Hematopoietic multipotent progenitor cell treated with erythropoietin and hydrocortisone succinate and interleukin-3 and kit ligand, for 4 days (in vitro differentiated cells): ENCODE measurements at regions not wholly inside any gene's neighbourhood (a gene's known extent, or its start where the extent isn't known, plus 50 kb on each side); places are given as distances from the start of the nearest gene placed in this dataset.
"Not testable (repeated sequence)": the region's sequence is repeated elsewhere in the genome, so short reads cannot be mapped to it uniquely, and the experiment has no call there.

Experiments used
- DNase-seq: peaks from one replicate; pipeline ENCODE4 v3.0.0-alpha.2; 2015

- DNase-seq: no peak
Measured at GRCh38 chr1:187641015-187641414, 812.3 kb downstream of the PLA2G4A start.

- DNase-seq: no peak
Measured at GRCh38 chr1:187641463-187641862, 812.7 kb downstream of the PLA2G4A start.

GRCh38 chr1:187641907-187642306 lies 813.2 kb downstream of the PLA2G4A start:
- no peak for DNase-seq

GRCh38 chr1:187645651-187646050 lies 816.9 kb downstream of the PLA2G4A start:
- DNase-seq: no peak

- DNase-seq: no peak
Measured at GRCh38 chr1:187646536-187647107, 817.9 kb downstream of the PLA2G4A start.

DNA sequence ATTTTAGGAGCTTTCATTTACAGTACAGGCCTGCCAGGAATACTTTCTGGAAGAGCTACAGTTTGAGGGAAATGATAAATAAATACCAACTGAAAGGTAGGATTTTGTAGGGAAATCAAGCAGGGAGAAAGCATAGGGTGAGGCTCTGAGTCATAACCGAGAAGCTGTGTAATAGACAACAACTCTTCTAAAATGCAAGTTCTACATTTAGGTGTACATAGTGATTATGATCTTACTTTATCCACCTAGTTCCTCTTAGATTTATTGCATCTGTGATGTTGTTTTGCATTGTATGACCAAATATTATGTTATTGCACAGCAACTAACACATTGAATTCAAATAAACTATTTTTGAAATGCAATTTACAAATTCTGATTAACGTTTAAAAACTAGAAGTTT lies 819.3 kb downstream of the PLA2G4A start:
- no peak for DNase-seq

DNA sequence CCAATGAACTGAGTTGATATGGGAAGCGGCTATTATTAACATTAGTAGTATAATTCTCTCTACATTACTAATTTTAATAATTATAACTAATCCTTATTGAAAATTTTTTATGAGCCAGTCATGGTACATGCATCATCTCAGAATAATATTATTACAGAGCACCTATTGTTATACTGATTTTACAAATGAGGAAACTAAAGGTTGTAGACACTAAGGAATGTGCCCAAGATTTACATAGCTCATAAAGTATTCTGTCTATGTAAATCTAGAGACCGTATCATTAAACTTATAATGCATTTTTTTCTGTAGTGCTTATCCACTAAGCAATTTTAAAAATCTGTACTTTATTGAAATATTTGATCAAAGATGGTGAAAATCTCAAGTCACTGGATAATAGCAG lies 825.9 kb downstream of the PLA2G4A start:
- DNase-seq: no peak

- no peak for DNase-seq
Measured at GRCh38 chr1:187655104-187655503, 826.4 kb downstream of the PLA2G4A start.

GRCh38 chr1:187665483-187665882 lies 836.7 kb downstream of the PLA2G4A start:
- no peak for DNase-seq

DNA sequence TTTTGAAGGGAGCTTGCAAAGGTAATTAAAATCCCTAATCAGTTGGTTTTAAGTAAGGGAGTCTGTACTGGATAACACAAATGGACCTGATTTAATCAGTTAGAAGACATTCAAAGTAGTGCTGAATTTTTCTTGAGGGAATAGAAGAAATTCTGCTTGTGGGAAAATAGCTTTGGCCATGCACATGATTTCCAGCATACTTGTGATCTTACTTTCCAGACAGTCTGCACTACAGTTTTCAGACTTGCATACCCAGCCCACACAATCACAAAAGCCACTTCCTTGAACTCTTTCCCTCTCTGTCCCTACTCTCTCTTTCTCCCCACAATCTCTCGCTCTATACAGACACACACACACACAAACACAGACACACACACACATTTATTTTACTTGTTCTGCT lies 852.1 kb downstream of the PLA2G4A start:
- DNase-seq: no peak

- DNase-seq: no peak
Measured at GRCh38 chr1:187682112-187682511, 853.4 kb downstream of the PLA2G4A start.

- no peak for DNase-seq
Measured at GRCh38 chr1:187685333-187685732, 856.6 kb downstream of the PLA2G4A start.

GRCh38 chr1:187689129-187689528 lies 860.4 kb downstream of the PLA2G4A start:
- DNase-seq: no peak

GRCh38 chr1:187691439-187691838 lies 862.7 kb downstream of the PLA2G4A start:
- no peak for DNase-seq

DNA sequence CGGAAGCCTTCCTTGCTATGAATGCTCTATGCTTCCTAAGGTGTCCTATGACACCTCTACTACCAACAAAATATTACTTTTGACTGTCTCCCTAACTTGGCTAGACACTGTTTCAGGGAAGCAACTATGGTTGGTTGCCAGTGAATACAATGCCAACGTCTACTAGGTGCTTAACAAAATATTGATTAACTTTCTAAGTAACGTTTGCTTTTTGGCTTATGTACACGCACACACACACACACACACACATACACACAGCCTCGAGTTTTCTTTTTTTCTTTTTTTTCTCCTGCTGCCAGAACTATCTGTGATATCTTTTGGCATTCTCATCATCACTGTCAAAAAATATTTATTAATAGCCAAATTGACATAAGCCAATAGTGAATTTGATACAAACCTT lies 864.0 kb downstream of the PLA2G4A start:
- no peak for DNase-seq

DNA sequence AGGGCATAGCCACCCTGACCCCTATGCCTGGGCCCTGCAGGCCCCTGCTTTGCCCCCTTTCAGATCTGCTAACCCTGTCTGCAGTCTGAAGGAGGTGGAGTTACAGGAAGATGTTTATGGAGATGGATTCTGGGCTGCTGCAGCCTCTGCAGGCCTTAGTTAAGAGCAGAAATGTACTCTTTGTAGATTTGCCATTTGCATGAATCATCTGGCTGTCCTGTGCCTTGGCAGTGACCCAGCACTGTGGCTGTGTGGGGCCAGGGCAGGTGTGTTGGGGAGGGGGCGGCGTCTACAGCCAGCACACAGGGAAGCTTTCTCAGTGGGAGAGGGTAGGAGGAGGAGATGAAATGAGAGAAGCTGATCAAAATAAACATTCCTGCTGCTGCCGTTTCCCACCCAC lies 867.3 kb downstream of the PLA2G4A start:
- DNase-seq: no peak

DNA sequence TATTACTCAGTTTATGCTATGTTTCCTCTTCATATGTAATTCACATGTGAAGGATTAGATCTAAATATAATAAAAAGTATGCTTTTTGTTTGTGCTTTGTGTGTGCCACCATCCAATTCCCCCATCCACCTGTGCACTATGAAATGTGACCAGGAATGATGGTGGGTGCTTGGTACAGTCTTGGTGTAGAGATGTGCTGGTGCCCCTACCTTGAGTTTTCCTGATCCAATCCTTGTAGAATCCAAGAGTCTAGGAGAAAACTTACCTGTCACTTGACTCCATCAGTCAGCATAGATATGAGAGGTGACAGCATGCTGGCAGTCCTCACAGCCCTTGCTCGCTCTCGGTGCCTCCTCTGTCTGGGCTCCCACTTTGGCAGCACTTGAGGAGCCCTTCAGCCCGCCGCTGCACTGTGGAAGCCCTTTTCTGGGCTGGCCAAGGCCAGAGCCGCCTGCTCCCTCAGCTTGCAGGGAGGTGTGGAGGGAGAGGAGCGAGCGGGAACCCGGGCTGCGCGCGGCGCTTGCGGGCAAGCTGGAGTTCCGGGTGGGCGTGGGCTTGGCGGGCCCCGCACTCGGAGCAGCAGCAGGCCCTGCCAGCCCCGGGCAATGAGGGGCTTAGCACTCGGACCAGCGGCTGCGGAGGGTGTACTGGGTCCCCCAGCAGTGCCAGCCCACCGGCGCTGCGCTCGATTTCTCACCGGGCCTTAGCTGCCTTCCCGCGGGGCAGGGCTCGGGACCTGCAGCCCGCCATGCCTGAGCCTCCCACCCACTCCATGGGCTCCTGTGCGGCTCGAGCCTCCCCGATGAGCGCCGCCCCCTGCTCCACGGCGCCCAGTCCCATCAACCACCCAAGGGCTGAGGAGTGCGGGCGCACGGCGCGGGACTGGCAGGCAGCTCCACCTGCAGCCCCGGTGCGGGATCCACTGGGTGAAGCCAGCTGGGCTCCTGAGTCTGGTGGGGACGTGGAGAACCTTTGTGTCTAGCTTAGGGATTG lies 874.7 kb downstream of the PLA2G4A start:
- not testable (repeated sequence) for DNase-seq

GRCh38 chr1:187714470-187714869 lies 885.7 kb downstream of the PLA2G4A start:
- DNase-seq: no peak

DNA sequence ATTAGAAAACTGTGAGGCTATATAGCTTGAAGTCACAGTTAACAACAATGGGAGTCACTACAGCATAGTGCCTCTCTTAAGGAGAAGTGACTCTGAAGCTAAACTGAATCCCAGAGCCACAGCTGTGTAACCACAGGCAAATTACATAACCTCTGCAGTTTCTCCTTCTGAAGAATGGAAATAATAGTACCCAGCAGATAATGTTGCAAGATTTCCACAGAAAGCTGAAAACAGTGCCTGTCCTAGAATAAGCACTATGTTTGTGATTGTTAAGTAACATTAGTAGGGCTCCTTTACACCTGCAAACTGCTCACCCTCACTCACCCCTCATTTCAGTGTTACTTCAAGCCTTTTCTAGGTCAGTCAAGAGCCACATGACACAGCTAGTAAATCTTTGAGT lies 886.7 kb downstream of the PLA2G4A start:
- peak; percentile 35 for DNase-seq

GRCh38 chr1:187716160-187716559 lies 887.4 kb downstream of the PLA2G4A start:
- no peak for DNase-seq

DNA sequence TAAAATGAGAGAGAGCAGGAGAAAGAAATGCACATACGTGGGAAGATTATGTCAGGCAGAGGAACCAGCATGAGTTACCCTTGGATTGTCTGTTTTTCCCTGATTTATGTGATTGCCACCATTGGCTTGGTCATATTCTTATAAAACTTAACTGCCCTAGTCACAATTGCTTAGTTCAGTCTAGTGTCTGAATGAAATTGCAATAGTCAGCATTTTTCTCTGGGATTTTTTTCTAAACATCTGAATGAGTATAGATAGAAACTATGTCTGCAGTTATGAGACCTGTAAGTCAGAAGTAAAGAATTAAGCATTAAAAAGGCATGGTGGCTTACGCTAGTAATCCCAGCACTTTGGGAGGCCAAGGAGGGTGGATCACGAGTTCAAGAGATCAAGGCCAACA lies 889.8 kb downstream of the PLA2G4A start:
- DNase-seq: no peak

- no peak for DNase-seq
Measured at GRCh38 chr1:187721216-187721615, 892.5 kb downstream of the PLA2G4A start.

GRCh38 chr1:187725216-187725615 lies 896.5 kb downstream of the PLA2G4A start:
- DNase-seq: no peak

GRCh38 chr1:187733232-187733631 lies 904.5 kb downstream of the PLA2G4A start:
- no peak for DNase-seq
